Stomach (tissue), 8 donors: ENCODE measurements at regions not wholly inside any gene's neighbourhood (a gene's known extent, or its start where the extent isn't known, plus 50 kb on each side); places are given as distances from the start of the nearest gene placed in this dataset.

Source experiments
- DNase-seq, 2 donors: peaks; one replicate each; pipeline versions ENCODE4 v3.0.0 to v3.0.0-alpha.2; 2013 to 2019
- H3K27ac ChIP-seq, 5 donors: fragments of 200-600 bp in 4 of 5; sonication (generic) in 4 of 5; one replicate each; pipeline ENCODE4 v1.5.1; 2013 to 2019; ENCODE audit warnings: mild to moderate bottlenecking in 1 of 5, moderate library complexity in 1 of 5
- H3K27me3 ChIP-seq, 3 donors: fragments of 200-600 bp; sonication (generic); one replicate each; pipeline ENCODE4 v1.5.1; 2017 to 2019; ENCODE audit warnings: mixed run types in 1 of 3
- H3K36me3 ChIP-seq, 4 donors: fragments of 200-600 bp; sonication (generic); 1 replicate in 3 of 4; 2 replicates in 1 of 4; pipeline ENCODE4 v1.5.1; 2016 to 2019
- H3K4me1 ChIP-seq, 4 donors: fragments of 200-600 bp; sonication (generic); one replicate each; pipeline ENCODE4 v1.5.1; 2016 to 2019
- H3K4me3 ChIP-seq, 4 donors: fragments of 200-600 bp; sonication (generic) in 3 of 4; one replicate each; pipeline ENCODE4 v1.5.1; 2016 to 2019; ENCODE audit warnings: mild to moderate bottlenecking in 1 of 4
- H3K9me3 ChIP-seq, 4 donors: fragments of 200-600 bp; sonication (generic); one replicate each; pipeline ENCODE4 v1.5.1; 2016 to 2019
- EP300 ChIP-seq: sonication (generic); formaldehyde crosslinking; IDR thresholded peaks from one replicate; pipeline ENCODE4 v1.6.1; 2017; ENCODE audit warnings: antibody characterized with exemption
- POLR2A ChIP-seq, 4 donors: fragments of 450-650 bp; IDR thresholded peaks; one replicate each; pipeline ENCODE4 v1.6.1; 2016; ENCODE audit warnings: antibody characterized with exemption in 4 of 4, control low read depth in 2 of 4, mild to moderate bottlenecking in 1 of 4, moderate library complexity in 1 of 4
- POLR2AphosphoS5 ChIP-seq, 3 donors: sonication (generic); formaldehyde crosslinking; IDR thresholded peaks; one replicate each; pipeline ENCODE4 v1.6.1; 2016; ENCODE audit warnings: antibody characterized with exemption in 3 of 3
- WGBS, 5 donors: extraction: QIAGEN DNeasy Blood & Tissue Kit in 3 of 5; methylation state at CpG; one replicate each; pipeline versions ENCODE4 v1.1.5 to v1.1.7; 2013 to 2018; 5-methylcytosine and 5-hydroxymethylcytosine counted together
- intact Hi-C: fragments of 100-400 bp; cut with DNase I; formaldehyde crosslinking; loops from one replicate; pipeline ENCODE4 v1.15.1; 2023; ENCODE audit warnings: low total_unique reads
- TF ChIP-seq, protein P1 (sequence below), 7 experiments: fragments of 450-650 bp in 4 of 7; fragments of 200-600 bp in 3 of 7; sonication (generic) in 3 of 7; IDR thresholded peaks; one replicate each; pipeline ENCODE4 v1.5.1; 2016 to 2019; ENCODE audit warnings: antibody characterized with exemption in 7 of 7, control low read depth in 2 of 7, mild to moderate bottlenecking in 1 of 7
- donor health status: healthy with polysubstance abuse.
- donor health status: Bipolar disorder and iron deficiency.
- donor health status: healthy.

DNA sequence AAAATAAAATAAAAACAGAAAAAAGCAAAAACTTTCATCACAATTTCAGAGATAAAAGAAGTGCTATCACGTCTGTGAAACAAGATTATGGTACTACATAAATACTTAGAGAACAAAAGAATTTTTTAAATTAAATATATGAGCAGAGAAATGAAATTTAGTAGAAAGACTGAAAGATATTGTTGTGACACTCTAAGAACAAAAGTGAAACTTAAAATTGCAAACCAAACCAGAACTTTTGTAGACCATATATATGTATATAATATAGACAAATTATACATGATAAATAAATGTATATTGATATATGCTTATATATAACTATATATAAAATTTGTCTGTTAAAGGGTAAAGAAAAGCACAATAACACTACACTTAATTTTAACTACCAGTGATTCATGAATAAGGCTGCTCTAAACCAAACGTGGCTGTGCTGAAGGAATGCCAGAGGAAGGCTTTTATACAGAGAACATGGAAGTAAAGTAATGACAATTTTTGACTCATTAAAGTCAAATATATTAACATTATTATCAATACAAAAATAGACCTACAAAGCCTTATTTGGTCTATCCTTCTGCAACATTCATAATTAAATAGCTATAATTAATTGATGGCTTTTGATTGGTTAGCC, 1516.7 kb upstream of the PCDH20 start:
- TF ChIP-seq, protein P1, sequence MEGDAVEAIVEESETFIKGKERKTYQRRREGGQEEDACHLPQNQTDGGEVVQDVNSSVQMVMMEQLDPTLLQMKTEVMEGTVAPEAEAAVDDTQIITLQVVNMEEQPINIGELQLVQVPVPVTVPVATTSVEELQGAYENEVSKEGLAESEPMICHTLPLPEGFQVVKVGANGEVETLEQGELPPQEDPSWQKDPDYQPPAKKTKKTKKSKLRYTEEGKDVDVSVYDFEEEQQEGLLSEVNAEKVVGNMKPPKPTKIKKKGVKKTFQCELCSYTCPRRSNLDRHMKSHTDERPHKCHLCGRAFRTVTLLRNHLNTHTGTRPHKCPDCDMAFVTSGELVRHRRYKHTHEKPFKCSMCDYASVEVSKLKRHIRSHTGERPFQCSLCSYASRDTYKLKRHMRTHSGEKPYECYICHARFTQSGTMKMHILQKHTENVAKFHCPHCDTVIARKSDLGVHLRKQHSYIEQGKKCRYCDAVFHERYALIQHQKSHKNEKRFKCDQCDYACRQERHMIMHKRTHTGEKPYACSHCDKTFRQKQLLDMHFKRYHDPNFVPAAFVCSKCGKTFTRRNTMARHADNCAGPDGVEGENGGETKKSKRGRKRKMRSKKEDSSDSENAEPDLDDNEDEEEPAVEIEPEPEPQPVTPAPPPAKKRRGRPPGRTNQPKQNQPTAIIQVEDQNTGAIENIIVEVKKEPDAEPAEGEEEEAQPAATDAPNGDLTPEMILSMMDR (IDR thresholded peaks at IDR 0.05), result no peak
- Histone ChIP-seq H3K27ac (no peak overlapping the region), H3K36me3 (no peaks in the 10 kb centered on the region), H3K27me3 (no peaks in the 10 kb centered on the region), H3K4me1 (no peaks in the 10 kb centered on the region), H3K4me3 (no peak overlapping the region), H3K9me3 (peaks cover 0 to 2% (median 0%) of the 10 kb centered on the region in 4 donors)
- 31 to 46% (median 36%) methylated on average over 2 of the region's 2 CpGs for WGBS, 5 donors
- DNase-seq, result no peak
- intact Hi-C loops, result no loop called here

DNA sequence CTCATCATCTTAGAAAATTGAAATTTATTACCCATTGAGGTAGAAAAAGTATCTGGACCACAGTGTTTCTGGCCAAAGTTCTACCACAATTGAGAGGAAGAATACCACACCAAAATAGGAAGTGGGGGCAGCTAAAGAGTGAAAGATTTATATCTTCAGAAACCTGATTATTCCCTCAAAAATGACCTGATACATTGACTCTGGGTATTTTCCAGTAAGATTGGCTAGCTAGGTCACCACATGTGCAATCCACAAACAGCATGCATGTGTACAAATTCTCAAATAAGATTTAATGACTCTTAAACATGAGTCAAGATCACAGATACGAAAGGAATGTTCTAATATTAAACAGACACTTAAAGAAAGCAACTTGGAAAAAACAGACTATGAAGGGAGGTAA, 1516.2 kb upstream of the PCDH20 start:
- Histone ChIP-seq H3K27ac (no peak overlapping the region), H3K36me3 (no peaks in the 10 kb centered on the region), H3K4me1 (no peaks in the 10 kb centered on the region), H3K27me3 (no peaks in the 10 kb centered on the region), H3K9me3 (peaks cover 0 to 2% (median 0%) of the 10 kb centered on the region in 4 donors), H3K4me3 (no peak overlapping the region)
- intact Hi-C loops, result no loop called here
- DNase-seq, result no peak
- 25 to 64% (median 53%) methylated on average over 1 of the region's 1 CpG for WGBS, 5 donors
- TF ChIP-seq EP300, result no peak

DNA sequence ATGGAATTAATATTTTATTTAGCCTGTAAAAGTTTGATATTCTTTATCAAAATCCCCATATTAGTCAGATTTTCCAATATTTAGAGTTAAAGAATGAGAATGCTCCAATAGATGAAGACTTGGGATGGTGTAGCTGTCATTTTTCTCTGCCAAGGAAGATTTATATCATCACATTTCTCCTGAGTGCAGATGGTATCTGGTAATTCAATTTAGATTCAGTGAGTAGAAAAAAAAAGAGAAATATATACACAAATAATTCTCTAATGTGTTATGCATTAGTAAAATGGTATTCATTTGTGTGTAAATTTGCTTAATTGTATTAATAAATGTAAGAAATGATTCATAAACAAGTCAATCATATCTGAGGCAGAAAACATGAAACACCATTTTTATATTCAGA, 1508.7 kb upstream of the PCDH20 start:
- Histone ChIP-seq H3K4me1 (no peaks in the 10 kb centered on the region), H3K4me3 (no peak overlapping the region), H3K36me3 (no peaks in the 10 kb centered on the region), H3K27ac (no peak overlapping the region), H3K27me3 (no peaks in the 10 kb centered on the region), H3K9me3 (peaks cover 0 to 4% (median 1%) of the 10 kb centered on the region in 4 donors)
- intact Hi-C loops, result no loop called here
- TF ChIP-seq POLR2A (IDR thresholded peaks at IDR 0.05), result no peak
- TF ChIP-seq, protein P1 (IDR thresholded peaks at IDR 0.05), result no peak
- TF ChIP-seq POLR2AphosphoS5 (IDR thresholded peaks at IDR 0.05), result no peak
- no peak for TF ChIP-seq EP300
- no peak for DNase-seq

DNA sequence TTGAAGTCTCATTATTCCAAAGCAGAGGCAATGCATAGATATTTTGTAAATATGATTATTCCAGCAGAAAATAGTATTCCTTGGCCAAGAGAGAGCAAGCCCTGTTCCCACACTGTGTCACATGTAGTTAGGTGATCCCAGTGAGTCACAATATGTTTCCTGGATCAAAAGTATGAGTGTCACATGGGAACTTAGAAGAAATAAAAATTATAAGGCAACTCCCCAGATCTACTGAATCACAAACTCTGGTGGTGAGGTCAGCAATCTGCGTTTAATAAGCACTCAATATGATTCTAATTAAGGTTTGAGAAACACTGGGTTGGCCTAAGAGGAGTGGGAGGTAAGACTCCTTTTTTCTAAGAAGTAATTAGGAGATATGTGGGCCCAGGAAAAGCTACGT, 1504.5 kb upstream of the PCDH20 start:
- H3K27me3 ChIP-seq, result no peaks in the 10 kb centered on the region
- intact Hi-C loops, result no loop called here
- H3K4me1 ChIP-seq, result no peaks in the 10 kb centered on the region
- H3K4me3 ChIP-seq, result no peak overlapping the region
- no peaks in the 10 kb centered on the region for H3K36me3 ChIP-seq
- TF ChIP-seq POLR2A (IDR thresholded peaks at IDR 0.05), result no peak
- TF ChIP-seq, protein P1 (IDR thresholded peaks at IDR 0.05), result no peak
- no peak for TF ChIP-seq POLR2AphosphoS5 (IDR thresholded peaks at IDR 0.05)
- no peak for TF ChIP-seq EP300
- DNase-seq, result no peak
- 73 to 81% (median 78%) methylated on average over 2 of the region's 2 CpGs for WGBS, 5 donors
- H3K27ac ChIP-seq, result no peak overlapping the region
- no peaks in the 10 kb centered on the region for H3K9me3 ChIP-seq

DNA sequence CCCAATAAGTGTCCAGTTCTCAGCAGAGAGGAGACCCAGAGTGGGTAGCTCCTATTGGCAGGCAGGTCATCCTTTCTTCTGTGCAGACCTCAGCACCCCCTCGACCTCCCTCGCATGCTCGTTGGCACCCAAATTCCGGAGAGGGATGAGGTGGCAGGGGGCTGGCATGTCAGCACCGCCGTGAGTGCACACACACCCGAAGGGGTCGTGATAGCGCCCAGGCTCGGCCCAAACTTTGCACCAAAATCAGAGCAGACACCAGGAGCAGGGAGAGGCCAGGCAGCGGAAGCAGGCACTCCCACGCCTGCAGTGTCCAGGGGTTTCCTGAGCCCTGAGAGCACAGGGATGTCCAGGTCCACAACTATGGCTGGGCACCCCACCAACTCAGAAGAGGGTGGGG, 1503.8 kb upstream of the PCDH20 start:
- no peak overlapping the region for H3K4me3 ChIP-seq
- no peak for DNase-seq
- no peaks in the 10 kb centered on the region for H3K9me3 ChIP-seq
- TF ChIP-seq POLR2A (IDR thresholded peaks at IDR 0.05) (no peak), POLR2AphosphoS5 (IDR thresholded peaks at IDR 0.05) (no peak), EP300 (no peak)
- TF ChIP-seq, protein P1 (IDR thresholded peaks at IDR 0.05), result no peak
- H3K27ac ChIP-seq, result no peak overlapping the region
- intact Hi-C loops, result no loop called here
- H3K4me1 ChIP-seq, result no peaks in the 10 kb centered on the region
- no peaks in the 10 kb centered on the region for H3K27me3 ChIP-seq
- no peaks in the 10 kb centered on the region for H3K36me3 ChIP-seq
- WGBS, 5 donors, result 80 to 98% (median 93%) methylated on average over 10 to 12 of the region's 12 CpGs
